NAMALWA (cell line): ENCODE measurements at regions not wholly inside any gene's neighbourhood (a gene's known extent, or its start where the extent isn't known, plus 50 kb on each side); places are given as distances from the start of the nearest gene placed in this dataset.

Experiments
- DNase-seq: peaks from one replicate; pipeline ENCODE4 v3.0.0-alpha.2; 2015; ENCODE audit warnings: low spot score

- no peak for DNase-seq
Measured at GRCh38 chr12:114936148-114937079, 252.4 kb upstream of the TBX3 start.

DNA sequence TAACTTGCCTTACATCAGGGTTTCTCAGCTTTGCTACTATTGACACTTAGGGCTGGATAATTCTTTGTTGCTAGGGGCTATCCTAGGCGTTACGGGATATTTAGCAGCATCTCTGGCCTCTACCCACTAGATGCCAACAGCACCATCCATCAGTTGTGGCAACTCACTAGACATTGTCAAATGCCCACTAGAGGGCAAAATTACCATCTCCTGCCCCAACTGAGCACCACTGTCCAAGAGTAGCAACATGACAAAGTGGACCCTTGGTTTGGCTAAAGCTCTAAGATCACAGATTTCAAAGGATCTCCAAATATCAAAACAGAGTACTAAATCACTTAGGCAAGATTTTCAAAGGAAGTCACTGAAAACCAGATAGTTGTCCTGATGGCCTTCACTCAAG is 251.7 kb upstream of the TBX3 start:
- DNase-seq, result peak; percentile 6

DNA sequence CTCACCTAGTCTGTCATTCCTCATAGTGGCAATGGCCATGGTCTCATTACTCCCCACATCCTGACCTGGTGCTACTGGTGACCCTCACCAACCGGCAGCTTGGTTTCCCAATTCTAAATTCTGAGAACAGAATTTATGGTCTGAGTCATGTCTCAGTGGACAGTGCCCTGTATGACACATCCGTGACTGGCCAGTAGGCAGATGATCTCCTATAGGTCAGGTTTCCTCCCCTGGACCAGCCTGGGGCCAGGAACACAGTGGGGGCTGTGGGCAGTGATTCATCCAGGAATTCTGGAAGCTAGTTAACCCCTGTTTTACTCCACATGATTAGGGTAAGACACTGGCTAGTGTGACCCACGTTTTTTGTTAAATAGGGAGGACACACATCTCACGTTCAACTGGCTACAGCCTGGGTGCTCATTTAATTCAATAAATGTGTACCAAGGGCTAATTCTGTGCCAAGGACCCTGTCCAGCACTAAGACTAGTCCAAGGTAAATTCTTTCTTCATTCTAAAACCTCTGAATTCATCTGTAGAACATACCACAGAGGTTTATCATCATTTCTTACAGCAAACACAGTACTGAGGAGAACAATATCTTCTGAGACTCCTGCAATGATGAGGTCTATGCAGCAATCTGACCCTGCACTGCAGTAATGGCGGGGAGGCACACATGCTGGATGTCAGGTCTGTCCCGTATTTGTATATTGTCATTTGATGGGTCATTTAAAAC is 249.6 kb upstream of the TBX3 start:
- no peak for DNase-seq

DNA sequence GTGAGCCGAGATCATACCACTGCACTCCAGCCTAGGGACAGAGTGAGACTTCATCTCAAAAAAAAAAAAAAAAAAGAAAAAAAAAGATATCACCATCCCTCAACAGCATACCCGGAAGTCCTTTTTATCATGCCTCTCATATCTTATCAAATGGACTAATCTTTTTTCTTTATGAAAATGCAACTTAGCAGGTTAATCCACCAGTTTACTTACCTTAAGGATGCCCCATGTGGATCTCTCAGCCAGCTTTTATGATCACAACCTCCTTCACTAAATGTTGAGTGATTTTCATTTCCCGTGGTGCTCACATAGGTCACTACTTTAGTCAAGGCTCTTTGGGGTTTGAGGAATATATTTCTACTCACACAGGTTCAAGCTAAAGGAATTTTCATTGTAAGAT is 248.8 kb upstream of the TBX3 start:
- no peak for DNase-seq

GRCh38 chr12:114931025-114931424 is 247.1 kb upstream of the TBX3 start:
- no peak for DNase-seq

- DNase-seq, result no peak
Measured at GRCh38 chr12:114926341-114926740, 242.4 kb upstream of the TBX3 start.

DNA sequence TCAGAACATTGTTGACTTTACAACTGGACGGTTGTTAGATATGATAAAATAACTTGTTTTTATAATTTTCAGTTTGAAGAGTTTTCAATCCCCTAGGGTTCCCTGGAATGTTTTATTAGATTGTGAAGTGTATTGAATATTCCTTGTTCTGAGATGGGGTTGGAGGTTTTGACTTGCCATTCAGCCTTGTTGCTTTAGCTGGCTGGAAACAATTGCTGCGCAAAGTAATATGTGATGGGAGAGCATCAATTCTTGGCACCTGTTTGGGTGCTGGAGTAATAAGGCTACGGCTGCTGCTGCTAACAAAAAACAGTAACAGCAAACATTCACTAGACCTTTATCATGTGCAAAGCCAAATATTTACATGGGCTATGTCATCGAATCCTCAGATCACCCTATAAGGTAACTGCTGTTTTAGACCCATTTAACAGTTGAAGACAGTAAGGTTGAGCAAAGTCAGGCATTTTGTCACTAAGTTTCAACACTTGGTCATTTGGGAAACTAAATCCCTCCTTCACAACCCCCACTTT is 241.0 kb upstream of the TBX3 start:
- DNase-seq, result no peak

DNA sequence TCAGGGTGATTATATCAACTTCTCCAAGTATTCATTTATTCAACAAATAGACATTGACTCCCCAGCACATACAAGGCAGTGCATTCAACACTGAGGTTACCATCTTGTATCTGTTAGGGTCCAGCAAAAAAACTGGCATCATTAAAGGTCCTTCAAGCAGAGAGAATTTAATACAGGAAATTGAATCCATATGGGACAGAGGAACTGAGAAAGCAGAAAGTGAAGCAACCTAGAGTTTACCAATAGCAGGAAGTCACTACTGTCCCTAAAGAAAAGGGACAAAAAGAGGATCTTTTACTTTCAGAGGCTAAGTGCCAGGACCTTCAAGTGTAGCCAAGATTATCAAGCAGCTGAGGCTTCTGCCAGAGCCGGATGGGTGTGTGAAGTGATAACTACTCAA is 237.8 kb upstream of the TBX3 start:
- DNase-seq, result no peak

- no peak for DNase-seq
Measured at GRCh38 chr12:114920771-114921554, 237.0 kb upstream of the TBX3 start.

GRCh38 chr12:114919479-114919878 is 235.5 kb upstream of the TBX3 start:
- no peak for DNase-seq

- DNase-seq, result no peak
Measured at GRCh38 chr12:114918535-114919233, 234.7 kb upstream of the TBX3 start.

DNA sequence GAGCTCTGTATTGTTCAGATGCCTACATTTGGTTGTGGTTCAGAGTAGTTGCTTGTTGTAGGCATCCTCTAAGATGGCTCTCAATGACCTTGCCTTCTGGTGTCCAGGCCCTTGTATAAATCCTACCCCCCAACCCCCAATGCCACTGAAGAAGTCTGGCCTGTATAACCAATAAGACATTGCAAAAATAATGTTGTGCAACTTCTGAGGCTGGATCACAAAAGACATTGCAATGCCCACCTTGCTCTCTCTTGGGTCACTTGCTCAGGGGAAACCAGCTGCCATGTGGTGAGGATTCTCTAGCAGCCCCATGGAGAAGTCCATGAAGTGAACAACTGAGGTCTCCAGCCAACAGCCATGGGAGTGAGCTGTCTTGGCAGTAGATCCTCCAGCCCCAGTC is 234.0 kb upstream of the TBX3 start:
- no peak for DNase-seq

DNA sequence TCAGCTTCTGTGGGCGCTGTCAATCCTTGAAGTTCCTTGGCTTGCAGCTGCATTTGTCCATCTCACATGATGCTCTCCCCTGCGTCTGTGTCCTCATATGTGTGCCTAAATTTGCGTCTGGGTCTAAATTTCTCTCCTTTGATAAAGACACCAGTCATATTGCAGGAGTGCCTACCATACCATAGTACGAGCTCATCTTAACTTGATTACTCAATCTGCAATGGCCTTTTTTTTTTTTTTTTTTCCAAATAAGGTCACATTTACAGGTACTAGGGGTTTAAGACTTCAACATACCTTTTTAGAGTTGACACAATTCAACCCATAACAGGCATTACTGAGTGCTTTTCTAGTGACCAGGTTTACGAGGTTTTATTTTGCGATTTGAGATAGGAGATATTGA is 233.3 kb upstream of the TBX3 start:
- DNase-seq, result no peak

- DNase-seq, result no peak
Measured at GRCh38 chr12:114916541-114916940, 232.6 kb upstream of the TBX3 start.

DNA sequence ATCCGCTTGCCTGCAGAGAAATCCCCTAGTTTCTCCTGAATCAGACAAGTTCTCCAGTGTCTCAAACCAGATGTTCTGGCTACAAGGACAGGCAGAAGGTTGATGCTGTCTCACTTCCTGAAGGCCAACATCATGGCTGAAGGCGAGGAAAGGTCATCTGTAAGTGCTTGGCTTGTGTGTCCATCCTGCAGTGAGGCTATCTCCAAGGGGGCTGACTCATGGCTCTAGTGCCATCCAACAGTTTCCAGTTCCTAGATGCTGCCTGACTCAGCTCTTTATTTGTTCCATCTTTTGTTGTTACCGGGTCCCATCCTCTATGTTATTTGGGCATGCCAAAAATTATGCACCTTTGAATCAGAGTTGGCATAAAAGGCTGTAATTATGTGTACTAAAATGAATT is 232.1 kb upstream of the TBX3 start:
- no peak for DNase-seq

DNA sequence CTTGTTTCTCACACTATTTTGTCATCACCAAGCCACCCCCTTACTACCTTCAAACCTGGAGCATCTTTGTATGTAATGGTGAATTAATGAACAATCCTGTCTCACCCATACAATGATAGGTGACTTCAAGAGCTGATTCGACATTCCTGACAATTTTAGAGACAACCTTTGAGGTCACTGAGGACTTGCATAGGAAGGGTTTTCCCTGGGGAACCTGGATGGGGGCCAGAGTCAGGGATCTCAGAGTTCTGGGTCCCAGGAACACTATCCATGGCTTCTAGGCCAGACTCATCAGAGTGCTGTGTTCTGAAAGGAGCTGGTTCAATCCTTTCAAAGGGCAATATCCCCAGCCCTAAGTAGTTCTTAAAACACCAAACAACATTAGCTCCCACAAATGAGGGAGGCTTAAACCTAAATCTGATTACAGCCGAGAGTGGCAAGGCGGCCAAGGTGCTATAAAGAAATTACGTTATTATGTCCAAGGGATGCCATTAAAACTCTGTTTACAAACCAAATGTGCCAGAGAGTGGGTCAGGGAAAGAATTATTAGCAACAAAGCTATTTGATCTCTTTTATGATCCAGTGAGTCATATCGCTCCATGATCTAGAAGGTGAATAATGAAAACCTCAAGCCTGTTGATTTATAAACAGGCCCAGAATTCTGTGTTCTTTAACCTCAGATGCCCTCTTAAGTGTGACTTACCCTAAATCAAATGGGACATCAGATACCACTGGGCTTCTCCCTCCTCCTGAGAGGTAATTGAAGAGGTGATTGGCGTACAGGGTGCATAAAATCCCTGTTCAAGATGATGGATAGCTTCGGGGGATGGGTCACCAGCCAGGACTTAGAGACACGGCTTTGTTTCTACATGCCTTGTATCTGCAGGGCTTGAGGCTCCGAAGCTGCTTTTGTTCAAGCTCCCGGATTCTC is 230.2 kb upstream of the TBX3 start:
- no peak for DNase-seq

GRCh38 chr12:114912811-114913210 is 228.8 kb upstream of the TBX3 start:
- no peak for DNase-seq

- DNase-seq, result no peak
Measured at GRCh38 chr12:114911196-114911595, 227.2 kb upstream of the TBX3 start.

DNA sequence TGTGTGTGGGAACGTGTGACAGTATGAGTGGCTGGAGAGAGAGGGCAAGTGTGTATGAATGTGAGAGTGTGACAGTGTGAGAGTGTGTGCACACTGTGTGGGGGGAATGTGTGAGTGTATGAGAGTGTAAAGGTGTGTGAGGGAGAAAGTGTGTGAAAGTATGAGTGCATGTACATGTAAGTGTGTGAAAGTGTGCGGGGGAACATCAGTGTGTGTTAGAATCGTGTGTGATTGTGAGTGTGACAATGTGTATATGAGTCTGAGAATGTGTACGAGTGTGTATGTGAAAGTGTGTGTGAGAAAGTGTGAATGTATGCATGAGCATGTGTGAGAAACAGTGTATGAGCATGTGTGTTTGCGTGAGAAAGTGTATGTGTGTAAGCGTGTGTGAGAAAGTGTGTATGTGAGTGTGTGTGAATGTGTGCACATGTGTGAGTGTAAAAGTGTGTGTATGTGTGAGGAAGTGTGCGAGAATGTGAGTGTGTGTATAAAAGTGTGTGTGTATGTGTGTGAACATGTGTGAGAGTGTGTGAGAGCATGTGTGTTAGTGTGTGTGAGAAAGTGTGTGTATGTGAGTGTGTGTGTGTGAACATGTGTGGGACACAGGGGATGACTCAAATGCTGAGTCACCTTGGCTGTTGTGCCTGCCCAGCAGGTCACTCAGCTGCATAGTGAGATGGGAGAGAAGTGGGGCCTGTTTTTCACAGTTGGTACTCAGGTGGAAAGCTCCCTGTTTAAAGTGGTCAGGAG is 220.5 kb upstream of the TBX3 start:
- DNase-seq, result no peak
